Activated naive CD8-positive, alpha-beta T cell (primary cell): ENCODE measurements at regions not wholly inside any gene's neighbourhood (a gene's known extent, or its start where the extent isn't known, plus 50 kb on each side); places are given as distances from the start of the nearest gene placed in this dataset.
"Not testable (repeated sequence)": the region's sequence is repeated elsewhere in the genome, so short reads cannot be mapped to it uniquely, and the experiment has no call there.

Source experiments
- H3K27ac Mint-ChIP-seq: one replicate; pipeline ENCODE4 v1.8.0; 2021; ENCODE audit warnings: mixed read lengths
- H3K27me3 Mint-ChIP-seq: one replicate; pipeline ENCODE4 v1.8.0; 2021; ENCODE audit warnings: mixed read lengths
- H3K36me3 Mint-ChIP-seq: one replicate; pipeline ENCODE4 v1.8.0; 2021; ENCODE audit warnings: mixed read lengths
- H3K4me1 Mint-ChIP-seq: one replicate; pipeline ENCODE4 v1.8.0; 2021; ENCODE audit warnings: low read depth, mixed read lengths
- H3K4me3 Mint-ChIP-seq: one replicate; pipeline ENCODE4 v1.8.0; 2021; ENCODE audit warnings: mild to moderate bottlenecking, mixed read lengths
- H3K9me3 Mint-ChIP-seq: one replicate; pipeline ENCODE4 v1.8.0; 2021; ENCODE audit warnings: low read depth, mixed read lengths

GRCh38 chr13:90889906-90890834 lies 457.3 kb upstream of the MIR17HG start:
- Mint-ChIP-seq H3K27ac (no peak overlapping the region), H3K27me3 (no peaks in the 10 kb centered on the region), H3K9me3 (no peaks in the 10 kb centered on the region), H3K36me3 (no peaks in the 10 kb centered on the region), H3K4me1 (no peaks in the 10 kb centered on the region), H3K4me3 (no peak overlapping the region)

GRCh38 chr13:90891329-90891728 lies 456.2 kb upstream of the MIR17HG start:
- Mint-ChIP-seq H3K9me3 (no peaks in the 10 kb centered on the region), H3K27me3 (no peaks in the 10 kb centered on the region), H3K27ac (no peak overlapping the region), H3K4me1 (no peaks in the 10 kb centered on the region), H3K4me3 (no peak overlapping the region), H3K36me3 (no peaks in the 10 kb centered on the region)

GRCh38 chr13:90893199-90893598 lies 454.3 kb upstream of the MIR17HG start:
- H3K27me3 Mint-ChIP-seq, H3K4me3 Mint-ChIP-seq, H3K36me3 Mint-ChIP-seq, H3K4me1 Mint-ChIP-seq, H3K9me3 Mint-ChIP-seq, H3K27ac Mint-ChIP-seq: not testable (repeated sequence)

- H3K4me1 Mint-ChIP-seq: no peaks in the 10 kb centered on the region
- H3K27ac Mint-ChIP-seq: no peak overlapping the region
- no peaks in the 10 kb centered on the region for H3K9me3 Mint-ChIP-seq
- H3K4me3 Mint-ChIP-seq: no peak overlapping the region
- H3K27me3 Mint-ChIP-seq: no peaks in the 10 kb centered on the region
- H3K36me3 Mint-ChIP-seq: no peaks in the 10 kb centered on the region
Measured at GRCh38 chr13:90896002-90896401, 451.5 kb upstream of the MIR17HG start.

GRCh38 chr13:90898811-90899210 lies 448.7 kb upstream of the MIR17HG start:
- Mint-ChIP-seq H3K27ac (no peak overlapping the region), H3K9me3 (no peaks in the 10 kb centered on the region), H3K27me3 (no peaks in the 10 kb centered on the region), H3K4me1 (no peaks in the 10 kb centered on the region), H3K4me3 (no peak overlapping the region), H3K36me3 (no peaks in the 10 kb centered on the region)

GRCh38 chr13:90899416-90899815 lies 448.1 kb upstream of the MIR17HG start:
- H3K4me1 Mint-ChIP-seq: no peaks in the 10 kb centered on the region
- no peaks in the 10 kb centered on the region for H3K9me3 Mint-ChIP-seq
- H3K4me3 Mint-ChIP-seq: no peak overlapping the region
- no peaks in the 10 kb centered on the region for H3K36me3 Mint-ChIP-seq
- no peaks in the 10 kb centered on the region for H3K27me3 Mint-ChIP-seq
- no peak overlapping the region for H3K27ac Mint-ChIP-seq

- Mint-ChIP-seq H3K4me3 (no peak overlapping the region), H3K9me3 (peaks cover 9% of the 10 kb centered on the region), H3K27ac (no peak overlapping the region), H3K36me3 (no peaks in the 10 kb centered on the region), H3K4me1 (no peaks in the 10 kb centered on the region), H3K27me3 (no peaks in the 10 kb centered on the region)
Measured at GRCh38 chr13:90902255-90902654, 445.2 kb upstream of the MIR17HG start.

- peaks cover 20% of the 10 kb centered on the region for H3K9me3 Mint-ChIP-seq
- H3K4me3 Mint-ChIP-seq: no peak overlapping the region
- H3K27ac Mint-ChIP-seq: no peak overlapping the region
- H3K4me1 Mint-ChIP-seq: no peaks in the 10 kb centered on the region
- H3K27me3 Mint-ChIP-seq: no peaks in the 10 kb centered on the region
- no peaks in the 10 kb centered on the region for H3K36me3 Mint-ChIP-seq
Measured at GRCh38 chr13:90906554-90906953, 440.9 kb upstream of the MIR17HG start.

GRCh38 chr13:90908792-90909191 lies 438.7 kb upstream of the MIR17HG start:
- Mint-ChIP-seq H3K4me3 (no peak overlapping the region), H3K36me3 (no peaks in the 10 kb centered on the region), H3K27me3 (no peaks in the 10 kb centered on the region), H3K9me3 (peaks cover 20% of the 10 kb centered on the region), H3K4me1 (no peaks in the 10 kb centered on the region), H3K27ac (no peak overlapping the region)

GRCh38 chr13:90910018-90910639 lies 437.4 kb upstream of the MIR17HG start:
- Mint-ChIP-seq H3K9me3 (peaks cover 20% of the 10 kb centered on the region), H3K4me3 (no peak overlapping the region), H3K4me1 (no peaks in the 10 kb centered on the region), H3K27me3 (no peaks in the 10 kb centered on the region), H3K36me3 (no peaks in the 10 kb centered on the region), H3K27ac (no peak overlapping the region)

GRCh38 chr13:90912247-90912646 lies 435.2 kb upstream of the MIR17HG start:
- Mint-ChIP-seq H3K9me3 (peaks cover 11% of the 10 kb centered on the region), H3K4me3 (no peak overlapping the region), H3K27ac (no peak overlapping the region), H3K27me3 (no peaks in the 10 kb centered on the region), H3K4me1 (no peaks in the 10 kb centered on the region), H3K36me3 (no peaks in the 10 kb centered on the region)

GRCh38 chr13:90918536-90918935 lies 429.0 kb upstream of the MIR17HG start:
- H3K4me3 Mint-ChIP-seq: no peak overlapping the region
- H3K27ac Mint-ChIP-seq: no peak overlapping the region
- no peaks in the 10 kb centered on the region for H3K36me3 Mint-ChIP-seq
- H3K9me3 Mint-ChIP-seq: no peaks in the 10 kb centered on the region
- H3K27me3 Mint-ChIP-seq: no peaks in the 10 kb centered on the region
- no peaks in the 10 kb centered on the region for H3K4me1 Mint-ChIP-seq

GRCh38 chr13:90919153-90919552 lies 428.3 kb upstream of the MIR17HG start:
- no peak overlapping the region for H3K27ac Mint-ChIP-seq
- H3K4me1 Mint-ChIP-seq: no peaks in the 10 kb centered on the region
- no peaks in the 10 kb centered on the region for H3K36me3 Mint-ChIP-seq
- H3K27me3 Mint-ChIP-seq: no peaks in the 10 kb centered on the region
- H3K9me3 Mint-ChIP-seq: no peaks in the 10 kb centered on the region
- no peak overlapping the region for H3K4me3 Mint-ChIP-seq

GRCh38 chr13:90926459-90926858 lies 421.0 kb upstream of the MIR17HG start:
- no peak overlapping the region for H3K4me3 Mint-ChIP-seq
- H3K4me1 Mint-ChIP-seq: no peaks in the 10 kb centered on the region
- H3K27me3 Mint-ChIP-seq: no peaks in the 10 kb centered on the region
- H3K36me3 Mint-ChIP-seq: no peaks in the 10 kb centered on the region
- no peak overlapping the region for H3K27ac Mint-ChIP-seq
- peaks cover 7% of the 10 kb centered on the region for H3K9me3 Mint-ChIP-seq

- Mint-ChIP-seq H3K27ac (no peak overlapping the region), H3K27me3 (no peaks in the 10 kb centered on the region), H3K9me3 (peaks cover 7% of the 10 kb centered on the region), H3K4me1 (no peaks in the 10 kb centered on the region), H3K4me3 (no peak overlapping the region), H3K36me3 (no peaks in the 10 kb centered on the region)
Measured at GRCh38 chr13:90928109-90928508, 419.4 kb upstream of the MIR17HG start.
